G401.6 (cell line): ENCODE measurements at regions not wholly inside any gene's neighbourhood (a gene's known extent, or its start where the extent isn't known, plus 50 kb on each side); places are given as distances from the start of the nearest gene placed in this dataset.
"Not testable (repeated sequence)": the region's sequence is repeated elsewhere in the genome, so short reads cannot be mapped to it uniquely, and the experiment has no call there.

Source experiments
- FAIRE-seq: peaks from 2 replicates; lab custom pipeline; 2012; peaks lifted over from hg19 to GRCh38; lab: Jason Lieb, UNC

GRCh38 chr5:39955156-39955555 is 530.4 kb upstream of the DAB2 start:
- FAIRE-seq, result no peak

- no peak for FAIRE-seq
These were observed 526.3 kb upstream of the DAB2 start for GRCh38 chr5:39951070-39951469.

GRCh38 chr5:39948867-39949468 is 524.2 kb upstream of the DAB2 start:
- FAIRE-seq, result peak; percentile 62

DNA sequence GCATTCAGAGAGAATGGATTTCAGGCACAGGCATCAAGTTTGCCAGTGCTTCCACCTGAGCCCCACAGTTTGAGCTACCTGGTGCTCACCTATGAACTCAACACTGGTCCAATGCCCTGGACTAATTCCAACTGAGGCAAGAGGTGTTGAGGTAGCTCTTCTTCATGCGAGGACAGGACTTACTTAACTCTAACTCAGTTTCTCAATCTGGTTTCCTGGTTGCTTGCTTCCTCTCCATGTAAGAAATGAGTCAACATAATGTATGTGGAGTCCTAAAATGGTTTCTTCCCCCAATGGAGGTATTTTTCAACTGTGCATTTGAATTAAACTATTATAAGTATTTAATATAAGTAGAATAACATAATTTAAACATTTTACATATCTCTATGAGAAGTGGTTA is 523.6 kb upstream of the DAB2 start:
- FAIRE-seq, result no peak

DNA sequence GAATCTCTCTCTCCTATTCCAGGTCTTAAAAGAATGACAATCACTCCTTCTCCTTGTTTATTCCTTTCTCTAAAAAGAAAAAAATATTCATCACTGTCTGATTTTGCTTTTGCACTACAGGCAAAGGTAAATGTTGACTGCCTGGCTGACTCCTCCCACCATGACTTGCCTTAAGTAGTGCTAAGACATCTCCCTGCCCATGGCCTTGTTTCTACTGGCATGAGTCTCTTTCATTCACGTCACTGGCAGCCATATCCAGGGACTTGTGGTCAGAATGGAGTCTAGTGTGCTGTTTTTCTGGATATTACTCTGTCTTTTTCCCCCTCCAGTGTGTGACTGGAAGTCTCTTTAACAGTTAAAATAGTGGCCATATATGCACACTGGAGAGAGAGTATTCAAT is 522.9 kb upstream of the DAB2 start:
- FAIRE-seq, result no peak

DNA sequence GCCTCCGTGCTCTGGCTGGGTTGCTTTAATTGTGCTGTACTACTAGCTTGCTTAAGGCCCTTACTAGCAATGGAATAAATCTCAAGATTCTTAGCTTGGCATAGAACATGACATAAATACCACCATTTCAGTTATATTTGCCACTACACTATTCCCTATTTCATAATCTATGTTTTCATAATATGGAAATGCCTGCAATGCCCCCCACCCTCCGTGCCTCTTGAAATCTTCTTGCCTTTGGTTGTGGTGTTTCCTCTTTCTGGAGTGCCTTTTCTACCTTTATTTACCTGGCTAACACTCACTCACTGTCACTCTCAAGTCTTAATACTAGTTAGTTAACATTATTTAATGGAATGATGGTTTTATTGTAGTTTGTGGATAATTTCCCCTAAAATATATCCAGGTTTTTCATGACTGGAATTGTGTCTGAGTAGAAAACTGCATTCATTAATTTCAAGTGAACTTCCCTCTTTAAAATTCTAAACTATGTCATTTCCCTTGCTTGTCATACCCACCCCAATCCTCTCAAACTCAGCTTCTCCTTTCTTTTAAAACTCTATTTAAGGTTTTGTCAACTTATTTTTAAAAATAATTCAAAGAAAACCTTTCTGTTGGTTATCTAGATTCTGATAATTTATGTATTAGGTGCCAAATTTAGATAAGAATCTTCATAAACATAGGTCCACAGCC is 521.7 kb upstream of the DAB2 start:
- no peak for FAIRE-seq

DNA sequence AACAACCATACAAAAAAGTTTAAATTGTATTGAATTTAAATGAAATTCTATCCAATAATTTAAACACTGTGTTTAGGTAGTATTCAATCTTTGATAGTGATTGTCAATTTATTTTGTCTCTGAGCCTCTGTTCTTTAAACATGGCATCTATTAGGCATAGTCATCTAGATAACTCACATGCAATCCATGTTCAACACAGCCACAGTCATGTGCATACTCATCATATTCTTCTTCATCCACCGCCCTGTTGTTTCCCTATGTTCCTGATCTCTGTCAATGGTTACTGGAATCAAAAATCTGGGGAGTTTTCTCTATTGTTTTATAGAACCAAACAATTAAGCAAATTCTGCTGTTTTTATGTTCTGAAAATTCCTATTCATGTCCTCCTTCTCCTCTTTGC is 521.1 kb upstream of the DAB2 start:
- no peak for FAIRE-seq

DNA sequence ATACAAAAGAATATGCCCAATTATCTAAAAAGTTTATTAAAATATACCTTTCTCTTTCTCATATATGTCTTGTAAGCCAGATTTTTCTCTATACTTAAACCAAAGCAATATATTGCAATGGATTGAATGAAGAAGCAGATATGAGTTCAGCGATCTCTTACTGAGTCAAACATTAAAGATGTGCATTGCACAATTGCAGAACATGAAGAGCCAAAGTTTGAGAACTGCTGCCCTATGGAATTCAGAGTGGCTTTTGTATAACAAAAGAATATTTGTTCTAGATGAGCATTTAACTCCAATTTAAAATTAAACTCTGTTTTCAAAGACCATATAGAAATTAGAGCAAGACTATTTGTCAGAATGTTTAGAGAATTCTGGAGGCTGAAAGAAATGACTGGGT is 519.0 kb upstream of the DAB2 start:
- FAIRE-seq, result no peak

DNA sequence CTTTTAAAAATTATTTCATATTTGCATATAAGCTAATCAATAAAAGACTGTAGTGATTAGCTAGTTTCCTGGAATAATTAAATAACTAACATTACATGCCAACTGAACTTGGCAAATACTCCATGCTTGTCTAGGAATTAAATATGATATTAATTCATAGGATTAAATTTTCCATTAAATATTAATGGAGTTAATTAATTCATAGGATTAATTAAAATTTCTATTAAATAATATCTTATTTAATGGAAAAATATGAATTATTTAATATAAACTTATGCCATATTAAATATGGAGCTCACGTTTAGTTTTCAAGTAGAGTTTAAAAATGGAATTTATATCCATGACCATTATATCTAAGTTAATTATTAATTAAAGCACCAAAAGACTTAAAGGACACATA is 517.8 kb upstream of the DAB2 start:
- peak; percentile 65 for FAIRE-seq

- FAIRE-seq, result no peak
These were observed 516.6 kb upstream of the DAB2 start for GRCh38 chr5:39941416-39941815.

DNA sequence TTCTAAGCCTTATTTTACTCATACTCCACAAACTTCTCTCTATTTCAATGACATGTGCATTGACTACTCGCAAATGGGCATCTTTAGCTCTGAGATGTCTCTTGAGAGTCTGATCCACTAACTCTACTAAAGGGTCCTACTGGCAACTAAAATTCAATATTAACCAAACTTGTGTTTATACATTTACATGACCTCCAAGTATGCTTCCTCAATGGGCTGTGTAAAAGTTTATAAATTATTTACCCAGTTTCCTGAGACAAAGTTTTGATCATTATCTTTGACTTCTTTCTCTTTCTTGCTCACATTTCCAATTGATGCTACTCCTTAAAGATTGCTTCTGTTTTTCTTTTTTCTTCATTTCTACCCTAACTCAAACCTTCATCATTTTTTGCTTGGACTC is 510.1 kb upstream of the DAB2 start:
- FAIRE-seq, result no peak

- no peak for FAIRE-seq
These were observed 508.3 kb upstream of the DAB2 start for GRCh38 chr5:39933061-39933460.

- no peak for FAIRE-seq
These were observed 503.9 kb upstream of the DAB2 start for GRCh38 chr5:39928709-39929108.

DNA sequence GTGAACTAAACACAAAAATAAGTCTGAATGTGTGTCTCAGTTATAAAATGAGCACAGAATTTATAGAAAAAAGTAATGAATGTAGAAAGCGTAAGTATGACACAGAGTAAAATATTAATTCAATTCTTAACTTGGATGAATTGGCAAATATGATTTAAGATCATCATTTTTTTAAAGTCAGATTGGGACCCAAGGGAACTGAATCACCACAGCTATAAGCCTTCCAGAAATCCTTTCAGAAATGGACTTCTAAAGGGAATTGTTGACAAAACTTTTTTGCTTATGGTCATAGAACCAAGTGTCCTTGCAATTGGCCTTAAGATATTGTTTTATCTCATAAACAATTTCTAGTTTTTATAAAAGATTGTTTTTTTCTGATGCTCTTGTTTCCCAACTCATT is 495.1 kb upstream of the DAB2 start:
- no peak for FAIRE-seq

GRCh38 chr5:39912906-39913305 is 488.1 kb upstream of the DAB2 start:
- FAIRE-seq, result no peak

GRCh38 chr5:39907267-39907951 is 482.6 kb upstream of the DAB2 start:
- FAIRE-seq, result not testable (repeated sequence)

DNA sequence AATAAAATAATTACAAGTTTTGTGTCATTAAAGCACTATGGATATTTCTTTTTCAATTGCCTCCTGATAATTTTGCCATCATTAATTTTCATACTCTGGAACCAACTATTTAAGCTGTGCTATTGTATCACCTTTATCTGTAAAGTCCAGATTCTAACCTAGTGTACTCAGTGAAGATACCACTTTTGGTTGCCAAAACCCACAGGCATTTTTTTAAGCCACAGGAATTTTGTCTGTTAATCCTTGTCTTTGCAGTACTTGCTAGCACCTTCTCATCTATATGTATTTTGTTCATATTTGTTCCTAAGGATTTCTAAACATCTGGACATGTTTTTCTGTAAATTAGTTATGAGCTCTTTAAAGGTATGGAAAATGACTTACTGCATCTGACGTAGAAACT is 481.4 kb upstream of the DAB2 start:
- FAIRE-seq, result no peak

DNA sequence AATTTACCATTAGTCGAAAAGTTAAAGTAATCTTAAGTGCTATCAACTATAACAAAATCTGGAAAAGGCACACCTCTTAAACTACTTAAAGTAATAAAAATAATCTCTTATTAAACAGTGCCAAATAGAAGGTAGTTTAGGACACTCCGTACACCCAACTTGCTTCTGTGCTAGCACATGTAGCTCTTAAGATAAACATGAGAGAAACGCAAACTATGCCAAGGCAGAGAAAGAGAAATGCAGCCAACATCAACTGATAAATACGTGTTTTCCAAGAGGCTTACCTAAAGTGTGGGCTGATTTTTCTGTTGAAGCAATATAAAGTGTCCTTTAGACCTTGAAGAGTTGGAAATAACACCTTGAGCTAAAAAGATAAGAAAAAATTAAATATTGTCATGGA is 480.6 kb upstream of the DAB2 start:
- no peak for FAIRE-seq

- FAIRE-seq, result no peak
These were observed 477.8 kb upstream of the DAB2 start for GRCh38 chr5:39902626-39903025.

- no peak for FAIRE-seq
These were observed 474.0 kb upstream of the DAB2 start for GRCh38 chr5:39898731-39899130.

GRCh38 chr5:39896706-39897105 is 471.9 kb upstream of the DAB2 start:
- FAIRE-seq, result no peak

GRCh38 chr5:39896104-39896503 is 471.3 kb upstream of the DAB2 start:
- no peak for FAIRE-seq

DNA sequence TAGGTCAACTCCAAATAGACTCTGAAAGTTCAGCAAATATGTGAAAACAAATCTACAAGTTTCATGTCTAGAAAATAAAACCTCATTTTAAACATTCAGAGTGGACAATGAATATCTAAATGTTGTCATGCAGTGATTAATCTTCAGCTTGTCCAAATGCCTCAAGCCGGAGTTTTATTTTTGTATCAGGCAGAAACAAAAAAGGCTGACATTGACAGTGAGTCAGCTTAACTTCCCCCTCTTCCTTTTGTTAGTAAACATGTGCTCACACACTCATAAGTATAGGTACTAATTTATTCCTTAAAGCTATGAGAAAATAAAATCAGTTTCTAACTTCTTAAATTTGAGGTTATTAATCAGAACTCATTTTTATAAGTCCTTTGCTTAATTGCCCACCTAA is 467.9 kb upstream of the DAB2 start:
- FAIRE-seq, result no peak

GRCh38 chr5:39891376-39891775 is 466.6 kb upstream of the DAB2 start:
- FAIRE-seq, result no peak
